ENCODE measurements at regions not wholly inside any gene's neighbourhood (a gene's known extent, or its start where the extent isn't known, plus 50 kb on each side); places are given as distances from the start of the nearest gene placed in this dataset.

- TF ChIP-seq PRDM15 (CRISPR knock-in tag; IDR thresholded peaks at IDR 0.05) (no peak), AFF4 (CRISPR knock-in tag; IDR thresholded peaks at IDR 0.05; ENCODE audit: borderline replicate concordance) (no peak)
Observed at GRCh38 chr2:151071382-151071781, 190.3 kb downstream of the RBM43 start (continued).

GRCh38 chr2:151070253-151070652 lies 191.4 kb downstream of the RBM43 start:
- H3K36me3 Mint-ChIP-seq: peaks cover 26% of the 10 kb centered on the region
- H3K27ac Mint-ChIP-seq: peak overlapping the region; percentile 67
- DNase-seq (ENCODE audit: low spot score): no peak
- H3K9me3 Mint-ChIP-seq: peaks cover 26% of the 10 kb centered on the region
- peak; percentile 60 for ATAC-seq
- POLR2A ChIA-PET: no interaction called here
- peaks cover 30% of the 10 kb centered on the region for H3K4me1 Mint-ChIP-seq
- no peak overlapping the region for H3K4me3 Mint-ChIP-seq
- no peaks in the 10 kb centered on the region for H3K27me3 Mint-ChIP-seq (ENCODE audit: low read depth)
- CTCF ChIA-PET: interaction anchor here (1.2 kb wide), 1 partner anchor 145 kb away, joined by 4 read pairs; no protein-coding TSS in a partner anchor
- TF ChIP-seq ZNF416 (CRISPR knock-in tag; IDR thresholded peaks at IDR 0.05): no peak
- TF ChIP-seq RORB (CRISPR knock-in tag; IDR thresholded peaks at IDR 0.05): no peak
- TF ChIP-seq NFYB (CRISPR knock-in tag; conservative IDR thresholded peaks at IDR 0.05; ENCODE audit: low read depth): no peak
- TF ChIP-seq ATF2 (CRISPR knock-in tag; IDR thresholded peaks at IDR 0.05; ENCODE audit: borderline replicate concordance, low read depth): no peak
- TF ChIP-seq ARID4B (CRISPR knock-in tag; IDR thresholded peaks at IDR 0.05; ENCODE audit: borderline replicate concordance): no peak
- TF ChIP-seq AR (CRISPR knock-in tag; IDR thresholded peaks at IDR 0.05): no peak
- TF ChIP-seq ZNF281 (CRISPR knock-in tag; IDR thresholded peaks at IDR 0.05): no peak
- TF ChIP-seq OVOL2 (CRISPR knock-in tag; IDR thresholded peaks at IDR 0.05; ENCODE audit: borderline replicate concordance): no peak
- TF ChIP-seq MLX (CRISPR knock-in tag; IDR thresholded peaks at IDR 0.05): no peak
- TF ChIP-seq NR1H2 (CRISPR knock-in tag; IDR thresholded peaks at IDR 0.05): no peak
- no peak for TF ChIP-seq ERG (CRISPR knock-in tag; IDR thresholded peaks at IDR 0.05)

Measured in WTC11 (cell line).